ENCODE measurements at regions not wholly inside any gene's neighbourhood (a gene's known extent, or its start where the extent isn't known, plus 50 kb on each side); places are given as distances from the start of the nearest gene placed in this dataset.

GRCh38 chr1:72759486-72759885, 477.1 kb upstream of the NEGR1 start:
- no peak overlapping the region for H3K4me3 ChIP-seq (ENCODE audit: low read depth, low read length)
- no peak for TF ChIP-seq CTCF (IDR thresholded peaks at IDR 0.05; ENCODE audit: borderline replicate concordance, insufficient read depth, low read depth, low read length)

- no peak for TF ChIP-seq CTCF (IDR thresholded peaks at IDR 0.05; ENCODE audit: borderline replicate concordance, insufficient read depth, low read depth, low read length)
- H3K4me3 ChIP-seq (ENCODE audit: low read depth, low read length) = no peak overlapping the region
Observed at GRCh38 chr1:72757843-72758242, 475.5 kb upstream of the NEGR1 start.

- no peak for TF ChIP-seq CTCF (IDR thresholded peaks at IDR 0.05; ENCODE audit: borderline replicate concordance, insufficient read depth, low read depth, low read length)
- H3K4me3 ChIP-seq (ENCODE audit: low read depth, low read length) = no peak overlapping the region
Observed at GRCh38 chr1:72745413-72745812, 463.1 kb upstream of the NEGR1 start.

GRCh38 chr1:72734415-72734814, 452.1 kb upstream of the NEGR1 start:
- TF ChIP-seq CTCF (IDR thresholded peaks at IDR 0.05; ENCODE audit: borderline replicate concordance, insufficient read depth, low read depth, low read length) = no peak
- no peak overlapping the region for H3K4me3 ChIP-seq (ENCODE audit: low read depth, low read length)

GRCh38 chr1:72724951-72725861, 442.9 kb upstream of the NEGR1 start:
- TF ChIP-seq CTCF (IDR thresholded peaks at IDR 0.05; ENCODE audit: borderline replicate concordance, insufficient read depth, low read depth, low read length) = no peak

GRCh38 chr1:72705921-72706320, 423.6 kb upstream of the NEGR1 start:
- TF ChIP-seq CTCF (IDR thresholded peaks at IDR 0.05; ENCODE audit: borderline replicate concordance, insufficient read depth, low read depth, low read length) = no peak
- no peak overlapping the region for H3K4me3 ChIP-seq (ENCODE audit: low read depth, low read length)

More at GRCh38 chr1:72724951-72725861, 442.9 kb upstream of the NEGR1 start:
- no peak overlapping the region for H3K4me3 ChIP-seq (ENCODE audit: low read depth, low read length)

Measured in GM12875 (cell line).